ENCODE measurements at regions not wholly inside any gene's neighbourhood (a gene's known extent, or its start where the extent isn't known, plus 50 kb on each side); places are given as distances from the start of the nearest gene placed in this dataset.
"Not testable (repeated sequence)": the region's sequence is repeated elsewhere in the genome, so short reads cannot be mapped to it uniquely, and the experiment has no call there.

- DNase-seq: no peak
Measured at GRCh38 chr15:66968806-66969596, 96.4 kb upstream of the SMAD3 start.

- DNase-seq: not testable (repeated sequence)
Measured at GRCh38 chr15:66974131-66974530, 91.3 kb upstream of the SMAD3 start.

- not testable (repeated sequence) for DNase-seq
Measured at GRCh38 chr15:66976106-66976640, 89.2 kb upstream of the SMAD3 start.

- DNase-seq: not testable (repeated sequence)
Measured at GRCh38 chr15:66980326-66980725, 85.1 kb upstream of the SMAD3 start.

- DNase-seq: no peak
Measured at GRCh38 chr15:66981771-66982170, 83.6 kb upstream of the SMAD3 start.

GRCh38 chr15:66982250-66982649, 83.2 kb upstream of the SMAD3 start:
- no peak for DNase-seq

GRCh38 chr15:66982816-66983215, 82.6 kb upstream of the SMAD3 start:
- no peak for DNase-seq

- DNase-seq: no peak
Measured at GRCh38 chr15:66985653-66986052, 79.7 kb upstream of the SMAD3 start.

- no peak for DNase-seq
Measured at GRCh38 chr15:66986951-66987350, 78.5 kb upstream of the SMAD3 start.

- DNase-seq: no peak
Measured at GRCh38 chr15:66993090-66993489, 72.3 kb upstream of the SMAD3 start.

GRCh38 chr15:66993874-66994696, 71.3 kb upstream of the SMAD3 start:
- DNase-seq: no peak

- no peak for DNase-seq
Measured at GRCh38 chr15:66994927-66995656, 70.3 kb upstream of the SMAD3 start.

GRCh38 chr15:66996094-66996493, 69.3 kb upstream of the SMAD3 start:
- DNase-seq: no peak

- DNase-seq: no peak
Measured at GRCh38 chr15:66997212-66997611, 68.2 kb upstream of the SMAD3 start.

GRCh38 chr15:66998234-66998633, 67.2 kb upstream of the SMAD3 start:
- DNase-seq: not testable (repeated sequence)

GRCh38 chr15:66999046-66999968, 66.1 kb upstream of the SMAD3 start:
- DNase-seq: no peak

- DNase-seq: no peak
Measured at GRCh38 chr15:67000896-67001295, 64.5 kb upstream of the SMAD3 start.

- no peak for DNase-seq
Measured at GRCh38 chr15:67002368-67002767, 63.0 kb upstream of the SMAD3 start.

- DNase-seq: no peak
Measured at GRCh38 chr15:67003586-67003985, 61.8 kb upstream of the SMAD3 start.

GRCh38 chr15:67004142-67004541, 61.3 kb upstream of the SMAD3 start:
- no peak for DNase-seq

GRCh38 chr15:67005294-67005996, 60.0 kb upstream of the SMAD3 start:
- no peak for DNase-seq

Measured in effector CD8-positive, alpha-beta T cell (primary cell).